ENCODE measurements at regions not wholly inside any gene's neighbourhood (a gene's known extent, or its start where the extent isn't known, plus 50 kb on each side); places are given as distances from the start of the nearest gene placed in this dataset.

- Histone ChIP-seq H3K9me3 (peaks cover 0 to 8% (median 0%) of the 10 kb centered on the region in 3 donors), H3K4me3 (no peak overlapping the region), H3K27me3 (no peaks in the 10 kb centered on the region), H3K36me3 (no peaks in the 10 kb centered on the region), H3K27ac (no peak overlapping the region), H3K4me1 (no peaks in the 10 kb centered on the region)
- TF ChIP-seq EP300 (IDR thresholded peaks at IDR 0.05) (no peak), POLR2AphosphoS5 (IDR thresholded peaks at IDR 0.05) (no peak), POLR2A (IDR thresholded peaks at IDR 0.05) (no peak)
- TF ChIP-seq, protein P1, sequence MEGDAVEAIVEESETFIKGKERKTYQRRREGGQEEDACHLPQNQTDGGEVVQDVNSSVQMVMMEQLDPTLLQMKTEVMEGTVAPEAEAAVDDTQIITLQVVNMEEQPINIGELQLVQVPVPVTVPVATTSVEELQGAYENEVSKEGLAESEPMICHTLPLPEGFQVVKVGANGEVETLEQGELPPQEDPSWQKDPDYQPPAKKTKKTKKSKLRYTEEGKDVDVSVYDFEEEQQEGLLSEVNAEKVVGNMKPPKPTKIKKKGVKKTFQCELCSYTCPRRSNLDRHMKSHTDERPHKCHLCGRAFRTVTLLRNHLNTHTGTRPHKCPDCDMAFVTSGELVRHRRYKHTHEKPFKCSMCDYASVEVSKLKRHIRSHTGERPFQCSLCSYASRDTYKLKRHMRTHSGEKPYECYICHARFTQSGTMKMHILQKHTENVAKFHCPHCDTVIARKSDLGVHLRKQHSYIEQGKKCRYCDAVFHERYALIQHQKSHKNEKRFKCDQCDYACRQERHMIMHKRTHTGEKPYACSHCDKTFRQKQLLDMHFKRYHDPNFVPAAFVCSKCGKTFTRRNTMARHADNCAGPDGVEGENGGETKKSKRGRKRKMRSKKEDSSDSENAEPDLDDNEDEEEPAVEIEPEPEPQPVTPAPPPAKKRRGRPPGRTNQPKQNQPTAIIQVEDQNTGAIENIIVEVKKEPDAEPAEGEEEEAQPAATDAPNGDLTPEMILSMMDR (IDR thresholded peaks at IDR 0.05) = no peak
- ATAC-seq = no peak
These were observed 332.6 kb upstream of the GHITM start for GRCh38 chr10:83806717-83807116.

DNA sequence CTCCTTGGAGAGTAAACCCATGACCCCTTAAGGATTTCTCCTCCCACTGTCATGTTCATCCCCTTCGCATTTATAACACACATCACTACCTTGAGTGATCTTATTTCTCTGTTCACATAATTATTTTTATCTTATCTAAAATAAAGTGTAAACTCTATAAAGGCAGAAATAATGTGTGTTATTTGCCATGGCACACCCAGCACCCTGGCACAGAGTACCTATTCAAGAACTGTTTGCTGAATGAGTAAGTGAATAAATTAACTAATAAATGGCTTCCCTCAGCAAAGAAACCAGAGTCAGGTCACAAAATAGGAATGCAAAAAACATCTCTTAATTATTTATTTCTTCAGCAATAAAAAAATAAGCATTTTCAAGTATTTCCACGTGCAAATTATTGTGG is 330.3 kb upstream of the GHITM start:
- no peaks in the 10 kb centered on the region for H3K9me3 ChIP-seq
- no peaks in the 10 kb centered on the region for H3K4me1 ChIP-seq
- whole genome bisulfite sequencing, 2 donors (ENCODE audit: low coverage in 1 of 2) = 81 to 86% methylated on average over 2 of the region's 2 CpGs
- no peaks in the 10 kb centered on the region for H3K27me3 ChIP-seq
- H3K27ac ChIP-seq = no peak overlapping the region
- H3K36me3 ChIP-seq = no peaks in the 10 kb centered on the region
- ATAC-seq = no peak
- TF ChIP-seq POLR2AphosphoS5 (IDR thresholded peaks at IDR 0.05) (no peak), POLR2A (IDR thresholded peaks at IDR 0.05) (no peak), EP300 (IDR thresholded peaks at IDR 0.05) (no peak)
- TF ChIP-seq, protein P1 (IDR thresholded peaks at IDR 0.05) = no peak
- H3K4me3 ChIP-seq = no peak overlapping the region

DNA sequence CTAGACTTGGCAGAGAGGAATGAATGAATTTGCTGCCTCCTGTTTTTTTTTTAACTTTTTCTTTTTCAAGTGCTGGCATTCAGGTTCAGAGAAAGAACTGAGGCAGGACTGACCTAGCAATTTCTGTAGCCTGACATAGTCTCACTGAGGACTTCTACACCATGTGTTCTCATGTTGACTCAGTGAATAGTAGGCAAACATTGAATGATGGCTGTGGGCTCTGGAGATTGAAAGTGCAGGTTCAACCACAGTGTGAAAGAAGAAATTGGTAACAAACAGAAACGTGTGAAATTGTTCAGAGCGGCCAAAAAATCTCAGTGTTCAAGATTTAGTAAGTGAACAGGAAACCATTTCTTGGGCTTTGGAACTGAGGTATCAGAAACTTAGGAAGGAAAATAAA is 322.4 kb upstream of the GHITM start:
- H3K36me3 ChIP-seq = no peaks in the 10 kb centered on the region
- no peak for ATAC-seq

GRCh38 chr10:83817797-83818196 is 321.5 kb upstream of the GHITM start:
- H3K27ac ChIP-seq = no peak overlapping the region
- peaks cover 0 to 5% (median 0%) of the 10 kb centered on the region in 3 donors for H3K4me1 ChIP-seq
- H3K9me3 ChIP-seq = no peaks in the 10 kb centered on the region
- H3K4me3 ChIP-seq = no peak overlapping the region
- TF ChIP-seq POLR2AphosphoS5 (IDR thresholded peaks at IDR 0.05) (no peak), EP300 (IDR thresholded peaks at IDR 0.05) (no peak), POLR2A (IDR thresholded peaks at IDR 0.05) (no peak)
- TF ChIP-seq, protein P1 (IDR thresholded peaks at IDR 0.05) = no peak
- no peaks in the 10 kb centered on the region for H3K27me3 ChIP-seq
- no peak for ATAC-seq
- WGBS, 2 donors (ENCODE audit: low coverage in 1 of 2) = 54 to 87% methylated on average over 3 of the region's 3 CpGs
- H3K36me3 ChIP-seq = no peaks in the 10 kb centered on the region

More for the DNA sequence above, 322.4 kb upstream of the GHITM start:
- H3K4me1 ChIP-seq = peaks cover 0 to 5% (median 0%) of the 10 kb centered on the region in 3 donors
- no peak for TF ChIP-seq POLR2AphosphoS5 (IDR thresholded peaks at IDR 0.05)
- TF ChIP-seq EP300 (IDR thresholded peaks at IDR 0.05) = no peak
- TF ChIP-seq, protein P1 (IDR thresholded peaks at IDR 0.05) = no peak
- TF ChIP-seq POLR2A (IDR thresholded peaks at IDR 0.05) = no peak
- H3K27ac ChIP-seq = no peak overlapping the region
- no peaks in the 10 kb centered on the region for H3K9me3 ChIP-seq
- no peak overlapping the region for H3K4me3 ChIP-seq
- H3K27me3 ChIP-seq = no peaks in the 10 kb centered on the region
- WGBS, 2 donors (ENCODE audit: low coverage in 1 of 2) = 60 to 83% methylated on average over 2 of the region's 2 CpGs

GRCh38 chr10:83819609-83820008 is 319.7 kb upstream of the GHITM start:
- H3K27me3 ChIP-seq = no peaks in the 10 kb centered on the region
- H3K9me3 ChIP-seq = no peaks in the 10 kb centered on the region
- TF ChIP-seq POLR2AphosphoS5 (IDR thresholded peaks at IDR 0.05) (no peak), EP300 (IDR thresholded peaks at IDR 0.05) (no peak)
- H3K36me3 ChIP-seq = no peaks in the 10 kb centered on the region
- ATAC-seq = no peak
- no peak overlapping the region for H3K4me3 ChIP-seq
- WGBS, 2 donors (ENCODE audit: low coverage in 1 of 2) = 44 to 64% methylated on average over 1 to 2 of the region's 2 CpGs
- no peak overlapping the region for H3K27ac ChIP-seq
- H3K4me1 ChIP-seq = peaks cover 0 to 5% (median 0%) of the 10 kb centered on the region in 3 donors
